ENCODE measurements at regions not wholly inside any gene's neighbourhood (a gene's known extent, or its start where the extent isn't known, plus 50 kb on each side); places are given as distances from the start of the nearest gene placed in this dataset.

DNA sequence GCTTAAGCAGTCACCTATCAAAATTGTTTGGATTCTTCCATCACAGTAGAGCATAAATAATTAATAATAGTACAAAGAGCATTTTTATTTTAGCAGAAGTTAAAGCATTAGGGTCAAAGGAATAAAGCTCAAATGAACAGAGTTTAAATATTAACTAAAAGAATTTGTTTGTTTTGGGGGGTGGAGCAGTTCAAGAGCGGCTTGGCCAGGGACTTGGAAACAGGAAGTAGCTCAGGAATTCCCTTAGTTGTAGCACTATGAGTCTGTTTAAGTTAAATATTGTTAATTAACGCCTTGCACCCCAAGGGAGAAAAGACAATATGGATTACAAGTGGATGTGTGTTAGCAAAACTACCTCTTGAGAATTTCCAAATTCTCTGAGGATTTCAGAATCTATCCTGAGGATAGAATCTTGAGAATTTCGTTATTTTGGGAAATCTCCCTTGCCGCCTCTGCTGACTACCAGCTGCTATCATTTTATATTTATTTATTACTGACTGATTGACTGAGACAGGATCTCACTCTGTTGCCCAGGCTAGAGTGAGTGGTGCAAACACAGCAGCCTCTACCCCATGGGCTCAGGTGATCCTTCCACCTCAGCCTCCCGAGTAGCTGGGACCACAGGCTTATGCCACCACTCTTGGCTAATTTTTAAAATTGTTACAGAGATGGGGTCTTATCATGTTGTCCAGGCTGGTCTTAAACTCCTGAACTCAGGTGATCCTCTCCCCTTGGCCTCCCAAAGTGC lies 96.7 kb upstream of the CHD1 start:
- TF ChIP-seq, protein P1, sequence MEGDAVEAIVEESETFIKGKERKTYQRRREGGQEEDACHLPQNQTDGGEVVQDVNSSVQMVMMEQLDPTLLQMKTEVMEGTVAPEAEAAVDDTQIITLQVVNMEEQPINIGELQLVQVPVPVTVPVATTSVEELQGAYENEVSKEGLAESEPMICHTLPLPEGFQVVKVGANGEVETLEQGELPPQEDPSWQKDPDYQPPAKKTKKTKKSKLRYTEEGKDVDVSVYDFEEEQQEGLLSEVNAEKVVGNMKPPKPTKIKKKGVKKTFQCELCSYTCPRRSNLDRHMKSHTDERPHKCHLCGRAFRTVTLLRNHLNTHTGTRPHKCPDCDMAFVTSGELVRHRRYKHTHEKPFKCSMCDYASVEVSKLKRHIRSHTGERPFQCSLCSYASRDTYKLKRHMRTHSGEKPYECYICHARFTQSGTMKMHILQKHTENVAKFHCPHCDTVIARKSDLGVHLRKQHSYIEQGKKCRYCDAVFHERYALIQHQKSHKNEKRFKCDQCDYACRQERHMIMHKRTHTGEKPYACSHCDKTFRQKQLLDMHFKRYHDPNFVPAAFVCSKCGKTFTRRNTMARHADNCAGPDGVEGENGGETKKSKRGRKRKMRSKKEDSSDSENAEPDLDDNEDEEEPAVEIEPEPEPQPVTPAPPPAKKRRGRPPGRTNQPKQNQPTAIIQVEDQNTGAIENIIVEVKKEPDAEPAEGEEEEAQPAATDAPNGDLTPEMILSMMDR (IDR thresholded peaks at IDR 0.05; ENCODE audit: insufficient read depth, low read depth, low read length, missing control alignments), result no peak
- no peak overlapping the region for H3K4me3 ChIP-seq (ENCODE audit: low read depth, low read length)
- no peak for DNase-seq (ENCODE audit: low read depth)

DNA sequence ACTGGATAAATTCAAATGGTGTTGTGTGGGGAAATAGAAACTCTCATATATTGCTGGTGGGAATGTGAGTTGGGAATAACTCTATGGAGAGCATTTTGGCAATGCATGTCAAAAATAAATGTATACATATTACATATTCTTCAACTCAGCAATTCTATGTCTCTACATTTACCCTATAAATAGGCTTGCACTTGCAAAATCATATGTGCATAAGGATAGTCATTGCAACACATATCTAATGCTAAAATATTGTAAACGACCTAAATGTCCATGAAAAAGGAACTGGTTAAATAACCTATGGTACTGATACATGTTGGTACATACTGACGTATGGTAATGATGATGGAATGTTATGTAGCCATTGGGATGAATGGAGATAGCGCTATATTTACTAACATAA lies 94.5 kb upstream of the CHD1 start:
- H3K4me3 ChIP-seq (ENCODE audit: low read depth, low read length), result no peak overlapping the region
- DNase-seq (ENCODE audit: low read depth), result no peak

DNA sequence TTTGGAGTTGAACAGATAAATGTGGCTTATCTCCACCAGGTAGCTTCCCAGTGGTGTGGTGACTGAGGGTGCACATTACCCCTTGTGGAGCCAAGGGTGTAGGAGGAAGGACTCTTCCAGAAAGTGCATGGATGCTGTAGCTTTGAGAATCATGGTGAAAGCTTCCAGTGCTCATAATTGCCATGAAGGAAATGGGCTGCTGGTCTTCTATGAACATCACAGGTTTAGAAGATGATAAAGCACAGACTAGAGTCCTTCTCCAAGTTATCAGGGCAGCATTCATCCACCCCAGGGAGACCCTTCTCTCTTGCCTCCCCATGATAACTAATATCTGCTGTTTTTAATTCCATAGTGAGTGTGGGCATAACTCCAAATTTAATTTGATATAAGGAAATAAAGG lies 93.4 kb upstream of the CHD1 start:
- no peak for DNase-seq (ENCODE audit: low read depth)
- TF ChIP-seq, protein P1 (IDR thresholded peaks at IDR 0.05; ENCODE audit: insufficient read depth, low read depth, low read length, missing control alignments), result no peak
- H3K4me3 ChIP-seq (ENCODE audit: low read depth, low read length), result no peak overlapping the region

More for the DNA sequence above, 94.5 kb upstream of the CHD1 start:
- TF ChIP-seq, protein P1 (IDR thresholded peaks at IDR 0.05; ENCODE audit: insufficient read depth, low read depth, low read length, missing control alignments), result no peak

DNA sequence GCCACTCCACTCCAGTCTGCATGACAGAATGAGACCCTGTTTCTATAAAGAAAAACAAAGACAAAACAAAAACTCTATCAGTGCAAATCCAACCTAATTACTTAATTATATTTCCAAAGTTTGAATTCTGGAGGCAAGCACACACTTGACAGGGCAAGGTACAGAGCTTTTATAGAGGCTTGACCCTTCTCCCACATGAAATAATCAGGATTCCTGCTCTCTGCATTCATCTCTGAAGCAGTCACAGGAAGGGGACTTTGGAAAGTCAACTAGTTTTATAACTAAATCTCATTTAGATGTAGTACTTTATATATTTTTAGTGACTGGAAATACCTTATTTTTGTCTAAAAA lies 91.9 kb upstream of the CHD1 start:
- TF ChIP-seq, protein P1 (IDR thresholded peaks at IDR 0.05; ENCODE audit: insufficient read depth, low read depth, low read length, missing control alignments), result no peak
- no peak overlapping the region for H3K4me3 ChIP-seq (ENCODE audit: low read depth, low read length)
- DNase-seq (ENCODE audit: low read depth), result no peak

DNA sequence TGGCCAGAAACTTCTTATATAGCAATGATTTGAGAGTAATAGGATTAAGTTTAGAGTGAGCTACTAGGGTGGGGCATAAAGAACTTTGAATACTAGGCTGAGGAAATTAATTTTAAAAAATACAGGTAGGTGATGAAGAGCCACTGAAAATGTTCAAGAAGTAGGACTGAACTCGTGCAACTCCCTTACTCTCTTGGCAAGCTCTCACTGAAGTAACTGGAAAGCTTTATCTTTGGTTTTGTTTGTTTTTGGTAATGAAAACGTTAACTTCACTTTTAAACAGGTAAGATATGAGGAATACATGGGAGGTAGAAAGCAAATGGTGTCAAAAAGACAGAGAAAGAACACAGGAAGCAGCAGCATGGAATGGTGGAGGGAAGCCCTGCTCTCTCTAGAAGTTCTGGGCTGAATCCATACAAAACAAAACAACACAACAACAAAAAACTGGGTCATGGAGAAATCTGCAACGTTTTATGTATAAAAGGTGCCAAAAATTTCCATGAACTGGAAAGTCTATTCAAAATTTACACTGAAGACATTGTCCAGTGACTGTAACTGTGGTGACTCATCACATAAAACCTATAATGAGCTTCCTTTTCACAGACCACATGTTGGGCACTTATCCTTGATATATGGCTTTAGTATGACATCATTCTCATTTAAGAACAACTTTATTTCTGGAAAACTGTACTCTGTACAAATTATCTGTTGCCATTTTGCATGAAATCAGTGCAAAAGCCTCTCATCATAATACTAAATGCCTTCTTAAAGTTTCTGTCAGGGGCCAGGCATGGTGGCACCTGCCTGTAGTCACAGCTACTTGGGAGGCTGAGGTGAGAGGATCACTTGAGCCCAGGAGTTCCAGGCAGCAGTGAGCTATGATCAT lies 91.2 kb upstream of the CHD1 start:
- no peak overlapping the region for H3K4me3 ChIP-seq (ENCODE audit: low read depth, low read length)
- no peak for DNase-seq (ENCODE audit: low read depth)
- TF ChIP-seq, protein P1 (IDR thresholded peaks at IDR 0.05; ENCODE audit: insufficient read depth, low read depth, low read length, missing control alignments), result no peak

DNA sequence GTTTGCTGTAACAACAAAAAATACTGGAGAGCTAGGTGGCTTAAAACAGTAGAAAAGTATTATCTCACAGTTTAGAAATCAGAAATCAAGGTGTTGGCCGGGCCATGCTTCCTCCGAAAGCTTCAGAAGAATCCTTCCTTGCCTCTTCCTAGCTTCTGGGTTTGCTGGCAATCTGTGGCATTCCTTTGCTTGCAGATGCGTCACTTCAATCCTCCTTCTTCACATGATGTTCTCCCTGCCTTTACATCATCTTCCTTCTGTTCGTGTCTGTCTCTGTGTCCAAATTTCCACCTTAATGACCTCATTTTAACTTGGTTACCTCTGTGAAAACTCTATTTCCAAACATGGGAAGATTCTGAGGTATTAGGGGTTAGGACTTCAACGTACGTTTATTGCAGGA lies 90.4 kb upstream of the CHD1 start:
- DNase-seq (ENCODE audit: low read depth), result no peak
- H3K4me3 ChIP-seq (ENCODE audit: low read depth, low read length), result no peak overlapping the region
- TF ChIP-seq, protein P1 (IDR thresholded peaks at IDR 0.05; ENCODE audit: insufficient read depth, low read depth, low read length, missing control alignments), result no peak
